ENCODE measurements at regions not wholly inside any gene's neighbourhood (a gene's known extent, or its start where the extent isn't known, plus 50 kb on each side); places are given as distances from the start of the nearest gene placed in this dataset.

GRCh38 chr4:164357957-164358356, 396.0 kb upstream of the SMIM31 start:
- Histone ChIP-seq H3K36me3 (ENCODE audit: control insufficient read depth in 4 of 4, insufficient read depth in 3 of 4, low read depth in 1 of 4, low read length in 3 of 4) (no peaks in the 10 kb centered on the region), H3K9ac (ENCODE audit: low read depth in 1 of 2, low read length in 2 of 2) (no peak overlapping the region), H3K4me1 (ENCODE audit: control insufficient read depth in 4 of 4, insufficient read depth in 4 of 4, low read length in 3 of 4) (no peaks in the 10 kb centered on the region), H3K27me3 (ENCODE audit: control insufficient read depth in 4 of 4, insufficient read depth in 4 of 4, low read length in 3 of 4) (no peaks in the 10 kb centered on the region), H3K4me3 (ENCODE audit: low read depth in 1 of 3, low read length in 3 of 3) (no peak overlapping the region), H3K27ac (ENCODE audit: low read depth in 1 of 2, low read length in 2 of 2) (no peak overlapping the region), H3K9me3 (ENCODE audit: control insufficient read depth in 4 of 4, low read length in 3 of 4) (no peaks in the 10 kb centered on the region)
- 33% methylated on average over 2 of the region's 2 CpGs for WGBS
- DNase-seq (ENCODE audit: low spot score), result no peak
- TF ChIP-seq HNF4A (conservative IDR thresholded peaks at IDR 0.05) (no peak), REST (IDR thresholded peaks at IDR 0.05) (no peak), NR2F2 (IDR thresholded peaks at IDR 0.05) (no peak), YY1 (IDR thresholded peaks at IDR 0.05) (no peak), RAD21 (IDR thresholded peaks at IDR 0.05) (no peak)

GRCh38 chr4:164358400-164358799, 395.5 kb upstream of the SMIM31 start:
- Histone ChIP-seq H3K36me3 (ENCODE audit: control insufficient read depth in 4 of 4, insufficient read depth in 3 of 4, low read depth in 1 of 4, low read length in 3 of 4) (no peaks in the 10 kb centered on the region), H3K4me3 (ENCODE audit: low read depth in 1 of 3, low read length in 3 of 3) (no peak overlapping the region), H3K27me3 (ENCODE audit: control insufficient read depth in 4 of 4, insufficient read depth in 4 of 4, low read length in 3 of 4) (no peaks in the 10 kb centered on the region), H3K9ac (ENCODE audit: low read depth in 1 of 2, low read length in 2 of 2) (no peak overlapping the region), H3K9me3 (ENCODE audit: control insufficient read depth in 4 of 4, low read length in 3 of 4) (no peaks in the 10 kb centered on the region), H3K4me1 (ENCODE audit: control insufficient read depth in 4 of 4, insufficient read depth in 4 of 4, low read length in 3 of 4) (no peaks in the 10 kb centered on the region), H3K27ac (ENCODE audit: low read depth in 1 of 2, low read length in 2 of 2) (no peak overlapping the region)
- WGBS, result 64% methylated on average over 1 of the region's 1 CpG
- TF ChIP-seq CTCF (IDR thresholded peaks at IDR 0.05; ENCODE audit: low read depth, low read length, missing input control), result no peak
- TF ChIP-seq FOXA2 (IDR thresholded peaks at IDR 0.05), result no peak
- no peak for TF ChIP-seq JUND (IDR thresholded peaks at IDR 0.05)
- TF ChIP-seq ZBTB33 (IDR thresholded peaks at IDR 0.05), result no peak
- no peak for TF ChIP-seq FOXA1 (IDR thresholded peaks at IDR 0.05)
- no peak for TF ChIP-seq MAX (IDR thresholded peaks at IDR 0.05)
- TF ChIP-seq REST (IDR thresholded peaks at IDR 0.05), result no peak
- no peak for TF ChIP-seq EGR1 (IDR thresholded peaks at IDR 0.05; ENCODE audit: low read depth in 2 of 2)
- TF ChIP-seq RXRA (IDR thresholded peaks at IDR 0.05), result no peak
- no peak for TF ChIP-seq ATF3 (IDR thresholded peaks at IDR 0.05)
- no peak for TF ChIP-seq RAD21 (IDR thresholded peaks at IDR 0.05)
- no peak for TF ChIP-seq GABPA (IDR thresholded peaks at IDR 0.05 in 1 of 2, conservative IDR thresholded peaks at IDR 0.05 in 1 of 2)
- TF ChIP-seq HNF4G (IDR thresholded peaks at IDR 0.05), result no peak
- TF ChIP-seq NR2F2 (IDR thresholded peaks at IDR 0.05), result no peak
- TF ChIP-seq SP1 (IDR thresholded peaks at IDR 0.05), result no peak
- TF ChIP-seq TAF1 (conservative IDR thresholded peaks at IDR 0.05), result no peak
- TF ChIP-seq YY1 (IDR thresholded peaks at IDR 0.05), result no peak
- no peak for TF ChIP-seq HNF4A (conservative IDR thresholded peaks at IDR 0.05)
- no peak for DNase-seq (ENCODE audit: low spot score)

All from liver (tissue), 8 donors.